ENCODE measurements at regions not wholly inside any gene's neighbourhood (a gene's known extent, or its start where the extent isn't known, plus 50 kb on each side); places are given as distances from the start of the nearest gene placed in this dataset.
"Not testable (repeated sequence)": the region's sequence is repeated elsewhere in the genome, so short reads cannot be mapped to it uniquely, and the experiment has no call there.

DNA sequence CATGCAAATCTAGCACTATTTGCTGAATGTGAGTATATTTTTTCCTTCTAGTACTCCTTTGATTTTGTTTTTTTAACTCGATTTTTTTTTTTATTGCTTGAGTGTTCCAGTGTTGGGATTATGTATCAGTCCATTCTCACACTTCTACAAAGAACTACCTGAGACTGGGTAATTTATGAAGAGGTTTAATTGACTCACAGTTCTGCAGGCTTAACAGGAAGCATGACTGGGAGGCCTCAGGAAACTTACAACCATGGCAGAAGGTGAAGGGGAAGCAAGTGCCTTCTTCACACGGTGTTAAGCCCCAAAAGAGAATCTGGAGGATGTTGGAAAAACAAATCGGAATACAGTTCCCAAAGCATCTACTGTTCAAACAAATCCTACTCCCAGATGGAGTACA is 69.1 kb downstream of the ZNF518B start:
- DNase-seq (ENCODE audit: low spot score), result not testable (repeated sequence)

DNA sequence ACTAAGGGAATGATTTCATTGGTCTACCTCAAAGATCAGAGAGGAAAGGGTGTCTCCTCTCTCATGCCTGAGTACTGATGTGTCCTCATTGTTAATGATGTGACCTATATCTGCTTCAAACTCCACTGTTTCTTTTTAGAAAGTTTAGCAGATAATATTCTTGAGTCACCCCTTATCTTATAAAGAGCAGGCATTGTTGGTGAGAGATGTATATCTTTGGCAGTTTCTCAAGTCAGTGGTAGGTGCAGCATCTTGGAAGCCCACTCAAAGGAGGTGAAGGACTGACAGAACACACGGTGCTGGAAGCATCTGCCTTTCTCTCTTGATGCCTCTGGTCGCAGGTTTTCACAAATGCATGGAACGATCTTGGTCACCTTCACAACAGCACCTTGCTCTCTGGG is 71.2 kb downstream of the ZNF518B start:
- DNase-seq (ENCODE audit: low spot score), result no peak

DNA sequence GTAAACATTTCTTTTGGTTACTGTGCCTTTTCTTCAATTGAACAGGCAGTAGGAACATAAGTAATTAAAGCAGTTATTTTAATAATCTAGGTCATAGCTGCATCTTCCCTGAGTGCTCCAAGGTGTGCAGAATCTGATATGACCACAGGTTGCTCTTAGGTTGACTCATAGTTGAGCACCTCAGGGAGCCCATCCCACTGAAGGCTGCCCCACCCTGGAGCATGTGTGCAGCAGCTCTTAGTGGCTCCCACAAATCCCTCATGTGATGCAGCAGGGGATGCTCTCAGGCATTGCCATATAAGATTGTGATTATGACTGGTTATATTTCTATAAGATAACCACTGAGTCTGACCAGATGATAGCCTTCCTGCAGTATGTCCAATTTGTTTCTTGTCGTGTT is 72.3 kb downstream of the ZNF518B start:
- no peak for DNase-seq (ENCODE audit: low spot score)

DNA sequence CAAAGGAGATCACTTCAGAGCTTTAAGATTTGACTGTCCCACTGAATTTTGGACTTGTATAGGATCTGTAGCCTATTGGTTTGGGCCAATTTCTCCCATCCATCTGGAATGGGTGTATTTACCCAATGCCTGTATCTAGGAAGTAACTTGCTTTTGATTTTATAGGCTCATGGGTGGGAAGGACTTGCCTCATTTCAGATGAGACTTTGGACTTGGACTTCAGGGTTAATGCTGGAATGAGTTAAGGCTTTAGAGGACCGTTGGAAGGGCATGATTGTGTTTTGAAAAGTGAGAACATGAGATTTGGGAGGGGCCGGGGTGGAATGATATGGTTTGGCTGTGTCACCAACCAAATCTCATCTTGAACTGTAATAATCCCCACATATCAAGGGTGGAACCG is 73.8 kb downstream of the ZNF518B start:
- no peak for DNase-seq (ENCODE audit: low spot score)

DNA sequence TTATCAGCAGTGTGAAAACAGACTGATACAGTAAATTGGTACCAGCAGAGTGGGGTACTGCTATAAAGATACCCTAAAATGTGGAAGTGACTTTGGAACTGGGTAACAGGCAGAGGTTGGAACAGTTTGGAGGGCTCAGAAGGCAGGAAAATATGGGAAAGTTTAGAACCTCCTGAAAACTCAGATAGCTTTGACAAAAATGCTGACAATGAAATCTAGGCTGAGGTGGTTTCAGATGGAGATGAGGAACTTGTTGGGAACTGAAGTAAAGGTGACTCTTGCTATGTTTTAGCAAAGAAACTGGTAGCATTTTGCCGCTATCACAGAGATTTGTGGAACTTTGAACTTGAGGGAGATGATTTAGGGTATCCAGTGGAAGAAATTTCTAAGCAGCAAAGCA is 75.1 kb downstream of the ZNF518B start:
- not testable (repeated sequence) for DNase-seq (ENCODE audit: low spot score)

DNA sequence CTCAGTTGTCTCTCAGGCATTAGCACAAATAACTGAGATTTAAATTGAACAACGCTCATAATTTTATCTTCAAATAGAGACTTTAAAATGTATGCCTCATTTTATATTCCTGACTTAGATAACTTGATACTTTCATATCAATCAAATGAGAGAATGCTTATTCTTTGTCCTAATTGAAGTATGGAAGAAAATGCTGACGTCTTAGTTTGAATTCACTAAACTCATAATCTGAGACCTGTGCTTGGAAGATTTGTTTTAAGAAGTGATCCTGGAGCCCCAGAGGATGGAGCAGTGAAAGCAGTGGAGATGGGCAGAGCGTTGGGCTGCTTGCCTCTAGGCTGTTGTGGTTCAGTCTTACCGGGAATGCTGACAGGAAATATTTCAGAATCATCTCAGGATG is 76.1 kb downstream of the ZNF518B start:
- no peak for DNase-seq (ENCODE audit: low spot score)

DNA sequence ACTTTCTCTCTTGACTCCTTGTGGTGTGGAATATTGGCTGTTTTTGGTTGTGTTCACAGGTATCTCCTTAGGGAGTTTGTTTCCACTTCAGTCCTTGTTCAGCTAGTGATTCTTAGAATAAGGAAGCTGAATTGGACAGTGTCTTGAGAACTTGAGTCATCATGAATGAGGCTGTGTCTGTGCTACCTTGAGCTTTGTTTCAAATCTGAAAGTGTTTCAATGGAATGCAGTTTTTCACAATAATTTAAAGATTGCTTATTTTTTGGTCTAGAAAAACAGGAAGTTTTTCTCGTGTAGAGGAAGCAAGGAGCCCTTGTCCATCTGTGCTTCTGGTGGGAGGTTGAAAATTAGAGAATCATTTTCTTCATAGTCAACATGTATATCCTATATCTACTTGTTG is 76.5 kb downstream of the ZNF518B start:
- DNase-seq (ENCODE audit: low spot score), result no peak

DNA sequence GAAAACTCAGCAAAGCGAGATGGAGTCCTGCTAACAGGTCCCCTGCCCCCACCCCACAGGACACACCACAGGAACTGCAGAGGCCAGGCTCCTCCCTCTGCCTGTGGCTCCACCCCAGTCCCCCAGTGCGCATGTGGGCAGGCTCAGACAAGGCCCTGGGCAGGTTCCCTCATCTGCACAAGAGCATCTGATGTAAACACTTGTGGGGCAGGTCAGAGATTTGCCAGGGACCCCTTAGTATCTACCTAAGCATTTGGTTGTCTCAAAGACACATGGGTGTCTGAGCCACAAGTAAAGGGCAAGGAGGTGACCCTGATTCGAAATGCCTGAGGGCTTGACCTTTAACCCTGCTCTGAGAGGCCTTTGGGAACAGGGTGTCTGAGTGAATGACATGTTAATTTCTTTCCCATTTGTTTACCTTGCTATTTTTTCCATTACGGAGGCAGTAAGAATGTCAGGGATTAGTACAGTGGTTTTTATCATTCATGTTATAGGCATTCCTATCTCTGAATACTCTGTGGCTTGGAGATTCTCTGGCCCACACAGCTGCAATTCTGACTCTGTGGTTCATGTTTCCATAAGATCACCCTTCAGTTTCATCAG is 85.3 kb downstream of the ZNF518B start:
- DNase-seq (ENCODE audit: low spot score), result no peak

DNA sequence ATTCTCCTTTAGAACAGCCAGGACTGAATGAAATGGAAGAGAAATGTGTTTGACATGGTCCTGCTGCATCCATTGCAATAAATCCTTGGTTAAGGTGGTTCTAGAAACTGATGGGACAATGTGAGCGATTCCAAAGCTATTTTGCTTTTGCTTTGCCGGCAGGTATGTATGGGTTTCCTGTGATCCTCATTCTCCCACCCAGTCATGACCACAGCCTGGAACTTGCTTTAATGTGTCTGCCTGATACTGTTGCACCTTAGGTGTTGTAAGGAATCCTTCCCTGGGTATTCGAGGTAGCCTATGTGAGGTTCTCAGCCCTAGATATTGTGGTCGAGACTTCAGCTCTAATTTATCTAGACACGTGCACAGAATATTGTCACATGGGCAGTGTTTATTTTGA is 86.1 kb downstream of the ZNF518B start:
- DNase-seq (ENCODE audit: low spot score), result no peak

DNA sequence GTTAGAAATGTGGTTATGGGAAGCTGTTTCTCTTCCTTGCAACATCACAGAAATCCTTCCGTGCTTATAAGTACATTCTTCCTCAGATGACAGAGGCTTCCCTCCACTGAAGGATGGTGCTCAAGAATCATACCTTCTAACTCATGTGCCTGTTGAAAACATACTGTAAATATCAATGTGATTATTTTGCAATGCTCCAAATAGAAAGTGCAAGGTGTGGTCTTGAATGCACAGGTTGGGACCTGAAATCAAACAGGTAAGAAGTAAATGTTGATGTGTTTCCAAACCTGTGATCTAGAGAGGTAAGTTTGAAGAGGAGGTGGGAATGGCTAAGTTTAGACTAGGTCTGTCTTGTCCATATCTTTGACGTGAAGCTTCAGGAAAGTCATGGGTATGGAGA is 87.7 kb downstream of the ZNF518B start:
- no peak for DNase-seq (ENCODE audit: low spot score)

DNA sequence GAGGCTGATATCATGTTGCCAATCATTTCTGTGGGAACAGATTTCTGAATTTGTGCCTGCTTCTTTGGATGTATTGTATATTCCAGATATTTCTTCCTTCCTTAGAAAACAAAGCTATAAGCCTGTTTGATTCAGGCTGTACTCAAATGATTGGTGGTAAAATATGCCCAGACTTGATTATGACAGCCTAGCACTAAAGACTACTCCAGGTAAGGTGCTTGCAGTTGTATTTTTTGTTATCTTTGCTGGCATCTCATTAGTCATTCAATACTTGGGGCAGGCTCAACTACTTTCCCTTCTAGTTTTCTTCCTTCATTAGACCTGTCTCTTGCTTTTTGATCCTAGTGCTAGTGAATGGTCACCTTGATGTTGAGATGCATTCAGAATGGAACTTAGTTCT is 90.6 kb downstream of the ZNF518B start:
- no peak for DNase-seq (ENCODE audit: low spot score)

DNA sequence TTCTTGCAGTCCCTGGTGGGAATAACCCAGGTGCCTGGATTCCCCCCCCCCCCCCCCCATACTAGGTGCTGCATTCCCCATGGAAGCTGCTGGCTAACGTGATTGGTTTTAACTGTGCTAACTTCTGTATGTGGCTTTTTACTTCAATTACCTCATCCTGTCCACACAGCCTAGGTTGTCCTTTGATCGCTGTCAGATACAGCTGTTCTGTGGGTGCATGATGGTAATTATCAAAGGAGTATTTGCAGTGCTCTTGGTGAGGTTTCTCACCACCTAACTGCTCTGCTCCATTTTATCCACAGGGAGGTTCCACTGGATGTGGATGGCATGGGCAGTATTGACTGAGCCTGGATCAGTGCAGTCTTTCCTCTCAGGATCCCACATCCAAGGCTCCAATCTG is 93.0 kb downstream of the ZNF518B start:
- DNase-seq (ENCODE audit: low spot score), result no peak

DNA sequence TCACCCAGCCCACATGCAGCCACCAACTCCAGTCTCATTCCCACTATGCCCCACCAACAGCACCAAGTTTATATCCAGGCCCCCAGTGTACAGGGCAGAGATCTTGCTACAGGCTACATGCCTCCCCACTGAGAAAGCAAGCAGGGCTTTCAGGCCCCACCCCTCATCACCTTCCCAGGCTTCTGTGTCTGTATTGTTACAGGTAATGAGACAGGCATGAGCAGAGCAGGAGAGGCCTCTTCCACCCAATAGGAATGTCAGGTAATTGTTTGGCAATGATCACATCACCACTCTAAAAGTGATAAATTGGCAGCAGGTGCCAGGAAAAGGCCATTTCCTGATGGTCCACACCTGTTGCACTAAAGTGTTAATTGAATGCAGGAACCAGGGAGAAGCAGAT is 102.5 kb downstream of the ZNF518B start:
- no peak for DNase-seq (ENCODE audit: low spot score)

DNA sequence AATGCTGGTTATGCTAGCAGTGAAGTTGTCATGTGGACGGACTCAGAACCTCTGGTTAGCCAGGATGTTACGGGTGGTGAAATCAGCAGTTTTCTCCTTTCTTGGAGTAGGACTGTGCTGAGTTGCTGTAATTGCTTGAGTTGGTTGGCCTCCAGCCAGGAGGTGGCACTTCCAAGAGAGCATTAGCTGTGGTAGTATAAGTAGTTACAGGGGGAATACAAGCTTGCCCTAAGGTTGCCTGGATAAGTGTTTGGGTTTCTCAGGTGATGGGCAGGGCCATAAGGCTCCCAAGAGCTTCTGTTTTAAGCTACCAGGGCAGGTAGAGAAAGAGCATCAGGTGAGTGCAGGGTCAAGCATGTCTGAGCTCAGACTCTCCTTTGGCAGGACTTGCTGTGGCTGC is 103.0 kb downstream of the ZNF518B start:
- no peak for DNase-seq (ENCODE audit: low spot score)

DNA sequence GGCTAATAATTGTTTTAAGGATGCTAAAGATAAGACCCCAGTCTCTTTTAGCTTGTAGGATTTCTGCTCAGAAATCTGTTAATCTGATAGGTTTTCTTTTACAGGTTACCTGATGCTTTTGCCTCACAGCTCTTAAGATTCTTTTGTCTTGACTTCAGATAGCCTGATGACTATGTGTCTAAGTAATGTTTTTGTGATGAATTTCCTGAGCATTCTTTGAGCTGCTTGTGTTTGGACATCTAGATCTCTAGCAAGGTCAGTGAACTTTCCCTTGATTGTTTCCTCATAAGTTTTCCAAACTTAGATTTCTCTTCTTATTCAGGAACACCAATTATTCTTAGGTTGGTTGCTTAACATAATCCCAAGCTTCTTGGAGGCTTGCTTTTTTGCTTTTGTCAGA is 104.1 kb downstream of the ZNF518B start:
- DNase-seq (ENCODE audit: low spot score), result no peak

DNA sequence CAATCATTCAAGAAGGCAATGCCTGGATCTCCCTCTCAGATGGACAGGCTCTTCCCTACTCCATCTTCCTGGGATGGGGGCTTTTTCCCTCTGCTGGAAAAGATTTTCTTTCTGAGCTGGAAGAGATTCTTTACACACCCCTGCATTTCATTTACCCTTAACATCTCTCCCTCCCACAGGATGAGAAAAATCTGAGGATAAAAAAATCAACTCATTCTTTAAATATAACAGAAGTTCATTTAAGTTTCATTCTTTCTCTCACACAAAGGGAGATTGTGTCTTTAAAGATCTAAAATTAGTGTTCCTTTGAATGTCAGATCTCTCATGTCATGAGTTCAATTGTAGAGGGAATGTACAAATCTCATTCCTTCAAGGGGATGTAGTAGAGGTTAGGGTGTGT is 109.0 kb downstream of the ZNF518B start:
- DNase-seq (ENCODE audit: low spot score), result no peak

DNA sequence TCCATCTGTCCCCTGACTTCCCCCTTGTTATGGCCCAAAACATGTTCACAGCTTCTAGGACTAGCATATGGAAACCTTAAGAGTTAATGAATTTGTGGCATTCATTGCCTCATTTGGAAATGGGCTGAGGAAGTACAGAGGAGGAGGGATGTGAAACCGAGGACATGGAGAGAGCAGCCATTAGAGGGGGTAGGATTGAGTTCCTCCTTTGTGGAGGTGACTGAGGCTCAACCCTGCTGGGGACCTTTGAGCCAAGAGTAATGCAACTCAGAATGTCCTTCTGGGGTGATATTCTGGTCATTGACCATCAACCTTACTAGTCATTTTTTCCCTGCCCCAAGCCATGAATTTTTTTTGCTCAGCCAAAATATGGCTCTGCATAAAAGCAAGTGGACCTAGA is 109.4 kb downstream of the ZNF518B start:
- DNase-seq (ENCODE audit: low spot score), result no peak

DNA sequence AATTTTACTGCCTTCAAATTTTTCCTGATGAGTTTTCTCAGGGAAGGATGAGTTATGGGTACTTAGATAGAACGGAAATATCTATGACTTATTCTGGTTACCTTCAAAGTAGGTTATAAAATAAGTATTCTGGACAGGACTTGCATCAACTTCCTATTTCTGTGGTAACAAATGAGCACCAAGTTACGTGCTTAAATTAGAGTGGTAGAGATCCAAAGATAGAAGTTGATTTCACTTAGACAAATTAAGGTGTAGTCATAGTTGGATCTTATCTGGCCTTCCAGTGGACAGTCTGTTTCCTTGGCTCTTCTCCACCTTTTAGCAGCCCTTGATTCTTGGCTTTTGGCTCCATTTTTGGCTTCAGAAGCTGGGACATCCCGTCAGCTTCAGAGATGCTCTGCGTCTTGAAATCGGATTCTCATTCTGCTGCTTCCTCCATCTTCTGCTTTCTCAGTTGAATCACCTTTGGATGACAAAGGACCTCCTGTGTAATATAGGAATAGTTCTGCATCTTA is 109.9 kb downstream of the ZNF518B start:
- DNase-seq (ENCODE audit: low spot score), result no peak

DNA sequence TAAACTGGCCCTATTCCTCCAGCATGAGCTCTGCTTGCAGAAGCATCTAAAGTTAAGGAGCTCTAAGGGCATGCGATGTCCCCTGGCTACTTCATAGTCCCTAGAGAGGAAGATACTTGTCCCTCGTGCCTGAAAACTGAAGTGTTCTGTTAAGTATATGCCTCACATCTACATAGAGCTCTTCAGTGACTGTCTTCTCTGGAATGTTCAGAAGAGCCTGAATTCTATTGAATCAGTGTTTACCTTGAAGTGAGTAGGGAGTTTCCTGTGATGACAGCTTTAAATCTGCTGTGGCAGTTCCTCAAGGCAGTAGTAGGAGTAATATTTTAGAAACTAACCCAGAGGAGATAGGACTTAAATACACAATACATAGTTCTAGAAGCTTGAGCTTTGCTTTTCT is 111.2 kb downstream of the ZNF518B start:
- no peak for DNase-seq (ENCODE audit: low spot score)

DNA sequence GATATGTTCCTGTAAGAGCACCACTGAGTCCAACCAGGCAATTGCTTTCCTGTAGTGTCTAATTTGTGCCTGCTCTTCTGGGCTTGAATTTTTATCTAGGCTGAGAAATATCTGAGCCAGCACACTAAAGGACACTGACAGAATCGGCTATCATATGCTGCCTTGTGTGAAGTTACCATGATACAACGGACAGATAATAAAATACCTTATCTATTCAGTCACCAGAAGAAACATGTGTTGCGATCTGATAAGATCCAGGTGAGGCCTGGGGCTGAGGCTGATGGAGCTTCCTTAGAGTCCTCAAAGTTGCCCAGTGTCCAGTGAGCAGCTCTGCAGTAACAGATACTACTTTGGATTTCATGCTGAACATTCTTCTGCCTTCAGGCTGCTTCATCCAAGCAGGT is 111.8 kb downstream of the ZNF518B start:
- no peak for DNase-seq (ENCODE audit: low spot score)

DNA sequence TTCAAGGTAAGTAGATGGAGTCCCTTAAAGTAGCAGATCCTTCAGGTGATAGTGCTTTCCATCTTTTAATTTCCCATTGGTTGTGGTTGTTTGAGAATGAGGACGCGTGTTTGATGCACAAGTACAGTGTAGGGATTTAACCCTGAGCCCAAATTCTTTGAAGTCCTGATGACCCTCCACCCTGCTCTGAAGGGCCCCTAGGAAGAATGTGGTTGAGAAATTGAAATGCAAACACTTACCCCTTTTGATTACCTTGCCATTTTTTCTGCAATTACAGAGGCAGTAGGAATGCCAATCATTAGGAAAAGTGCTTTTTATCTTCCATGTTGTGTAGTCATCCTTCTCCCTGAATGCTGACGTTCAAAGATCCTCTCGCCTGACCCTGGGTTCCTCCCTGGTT is 112.4 kb downstream of the ZNF518B start:
- DNase-seq (ENCODE audit: low spot score), result no peak

DNA sequence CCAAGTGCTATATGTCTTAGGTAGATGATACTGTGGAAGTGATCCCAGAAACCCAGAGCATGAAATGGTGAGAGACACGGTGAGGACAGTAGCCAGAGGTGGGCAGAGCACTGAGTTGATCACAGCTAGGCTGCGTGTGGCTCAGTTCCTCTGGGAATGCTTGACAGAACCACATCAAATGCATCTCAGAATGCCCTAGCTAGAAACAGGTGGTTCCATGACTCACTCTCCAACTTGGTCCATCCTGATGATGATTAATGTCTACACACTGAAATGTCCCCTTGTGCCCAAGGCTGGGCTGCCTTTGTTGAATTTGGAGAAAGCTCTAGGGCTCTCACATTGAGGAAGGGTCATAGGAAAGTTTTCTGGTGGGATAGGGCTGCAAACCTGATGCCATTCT is 113.6 kb downstream of the ZNF518B start:
- DNase-seq (ENCODE audit: low spot score), result no peak

DNA sequence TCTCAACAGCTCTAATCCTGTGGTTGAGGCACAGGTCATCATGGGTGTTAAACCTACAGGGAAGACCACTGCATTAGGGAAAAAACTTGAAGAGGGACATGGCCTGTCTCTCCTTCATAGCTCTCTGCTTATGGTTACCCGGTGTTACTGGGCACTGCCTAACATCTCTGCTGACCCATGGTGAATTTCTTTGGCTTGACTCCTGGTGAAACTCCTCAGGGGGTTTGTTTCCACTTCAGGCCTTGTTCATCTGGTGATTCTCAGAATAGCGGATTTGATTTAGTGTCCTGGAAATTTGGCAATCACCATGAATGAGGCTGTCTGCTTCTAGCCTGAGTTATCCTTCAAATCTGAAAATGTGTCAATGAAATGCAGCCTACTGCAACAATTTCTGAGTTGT is 114.4 kb downstream of the ZNF518B start:
- DNase-seq (ENCODE audit: low spot score), result no peak

DNA sequence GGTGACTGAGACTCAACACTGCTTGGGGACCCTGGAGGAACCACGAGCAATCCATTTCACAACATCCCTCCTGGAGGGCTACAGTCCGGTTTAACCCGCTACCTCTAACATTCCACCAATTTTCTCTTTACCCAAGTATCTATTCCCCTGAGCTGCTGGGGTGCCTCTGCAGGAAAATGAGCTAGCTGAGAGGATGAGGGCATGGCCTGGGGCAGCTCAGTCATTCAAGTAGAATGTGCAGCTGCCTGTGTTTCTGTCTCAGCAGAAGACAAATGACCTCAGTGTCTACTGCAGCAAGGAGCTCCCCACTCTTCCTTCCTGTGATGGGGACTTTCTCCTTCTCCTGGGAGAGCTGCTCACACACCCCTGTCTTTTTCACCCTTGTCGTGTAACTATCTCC is 120.8 kb downstream of the ZNF518B start:
- DNase-seq (ENCODE audit: low spot score), result no peak

DNA sequence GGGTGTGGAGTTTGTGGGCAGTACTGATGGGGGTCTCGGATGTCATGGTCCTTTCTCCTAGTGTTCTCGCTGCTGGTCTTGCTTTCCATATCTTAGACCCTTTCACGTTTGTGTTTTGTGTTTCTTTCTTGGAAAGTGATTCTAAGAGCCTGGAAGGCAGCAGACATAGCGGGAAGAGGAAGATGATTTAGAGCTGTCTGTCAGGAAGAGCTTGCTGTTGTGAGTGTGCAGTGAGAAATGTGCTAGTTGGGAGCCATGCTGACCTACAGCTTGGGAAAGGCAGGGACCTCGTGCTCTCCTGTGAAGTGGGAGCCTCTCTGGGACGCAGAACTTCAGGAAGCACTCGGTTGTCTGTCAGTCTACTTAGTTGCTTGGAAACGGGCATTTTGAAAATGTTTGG is 122.2 kb downstream of the ZNF518B start:
- no peak for DNase-seq (ENCODE audit: low spot score)
